Ecto neural progenitor cell (in vitro differentiated cells): ENCODE measurements at regions not wholly inside any gene's neighbourhood (a gene's known extent, or its start where the extent isn't known, plus 50 kb on each side); places are given as distances from the start of the nearest gene placed in this dataset.
"Not testable (repeated sequence)": the region's sequence is repeated elsewhere in the genome, so short reads cannot be mapped to it uniquely, and the experiment has no call there.

Experiments used
- DNase-seq: peaks from one replicate; pipeline ENCODE4 v3.0.0-alpha.2; 2018; ENCODE audit warnings: low spot score

- no peak for DNase-seq
These were observed 259.9 kb upstream of the MYT1L start for GRCh38 chr2:2590841-2591541.

GRCh38 chr2:2590141-2590540, 259.1 kb upstream of the MYT1L start:
- no peak for DNase-seq

GRCh38 chr2:2588777-2589176, 257.7 kb upstream of the MYT1L start:
- DNase-seq, result no peak

- peak; percentile 44 for DNase-seq
These were observed 256.3 kb upstream of the MYT1L start for GRCh38 chr2:2587354-2587753.

GRCh38 chr2:2586931-2587330, 255.9 kb upstream of the MYT1L start:
- DNase-seq, result peak; percentile 34

GRCh38 chr2:2586068-2586776, 255.1 kb upstream of the MYT1L start:
- no peak for DNase-seq

GRCh38 chr2:2582998-2583545, 252.0 kb upstream of the MYT1L start:
- no peak for DNase-seq

- peak; percentile 29 for DNase-seq
These were observed 250.5 kb upstream of the MYT1L start for GRCh38 chr2:2581331-2582159.

- DNase-seq, result not testable (repeated sequence)
These were observed 249.8 kb upstream of the MYT1L start for GRCh38 chr2:2580841-2581240.

GRCh38 chr2:2580341-2580740, 249.3 kb upstream of the MYT1L start:
- peak; percentile 31 for DNase-seq

GRCh38 chr2:2579814-2580213, 248.7 kb upstream of the MYT1L start:
- DNase-seq, result peak; percentile 29

- peak; percentile 41 for DNase-seq
These were observed 246.3 kb upstream of the MYT1L start for GRCh38 chr2:2577407-2577831.

- peak; percentile 39 for DNase-seq
These were observed 244.9 kb upstream of the MYT1L start for GRCh38 chr2:2575870-2576386.

GRCh38 chr2:2575181-2575577, 244.1 kb upstream of the MYT1L start:
- DNase-seq, result peak; percentile 21

GRCh38 chr2:2574401-2575180, 243.5 kb upstream of the MYT1L start:
- peak; percentile 30 for DNase-seq

- DNase-seq, result peak; percentile 29
These were observed 242.7 kb upstream of the MYT1L start for GRCh38 chr2:2573658-2574293.

- DNase-seq, result peak; percentile 21
These were observed 242.1 kb upstream of the MYT1L start for GRCh38 chr2:2573205-2573604.

GRCh38 chr2:2572393-2573204, 241.5 kb upstream of the MYT1L start:
- peak; percentile 25 for DNase-seq

GRCh38 chr2:2571301-2572150, 240.5 kb upstream of the MYT1L start:
- peak; percentile 43 for DNase-seq
